Stimulated activated naive CD4-positive, alpha-beta T cell (primary cell): ENCODE measurements at regions not wholly inside any gene's neighbourhood (a gene's known extent, or its start where the extent isn't known, plus 50 kb on each side); places are given as distances from the start of the nearest gene placed in this dataset.
"Not testable (repeated sequence)": the region's sequence is repeated elsewhere in the genome, so short reads cannot be mapped to it uniquely, and the experiment has no call there.

ENCODE experiments used
- DNase-seq, 6 experiments: peaks; one replicate each; lab custom pipeline; 2025; lab: John Stamatoyannopoulos, UW

GRCh38 chr5:167320019-167320418, 971.4 kb upstream of the WWC1 start:
- DNase-seq = no peak

DNA sequence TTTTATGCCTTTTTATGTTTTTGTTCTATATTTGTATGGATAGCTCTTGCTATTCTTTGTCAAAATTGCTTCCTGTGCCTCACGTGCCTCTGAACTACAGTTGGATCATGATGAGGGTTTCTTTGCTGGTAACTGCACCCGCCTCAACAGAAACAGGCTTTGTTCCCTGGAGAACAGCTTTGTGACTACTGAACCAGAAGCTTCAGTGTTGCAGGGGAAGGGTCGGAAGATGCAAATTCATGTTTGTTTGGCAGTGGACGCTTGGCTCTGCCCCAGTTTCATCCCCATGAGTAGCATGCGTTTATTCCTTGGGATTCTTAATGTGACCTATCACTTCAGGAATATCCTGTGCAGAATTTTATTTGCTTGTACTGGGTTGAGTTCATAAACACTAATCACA, 959.1 kb upstream of the WWC1 start:
- DNase-seq = no peak

GRCh38 chr5:167336161-167336560, 955.3 kb upstream of the WWC1 start:
- no peak for DNase-seq

- no peak for DNase-seq
Measured at GRCh38 chr5:167339205-167339604, 952.2 kb upstream of the WWC1 start.

DNA sequence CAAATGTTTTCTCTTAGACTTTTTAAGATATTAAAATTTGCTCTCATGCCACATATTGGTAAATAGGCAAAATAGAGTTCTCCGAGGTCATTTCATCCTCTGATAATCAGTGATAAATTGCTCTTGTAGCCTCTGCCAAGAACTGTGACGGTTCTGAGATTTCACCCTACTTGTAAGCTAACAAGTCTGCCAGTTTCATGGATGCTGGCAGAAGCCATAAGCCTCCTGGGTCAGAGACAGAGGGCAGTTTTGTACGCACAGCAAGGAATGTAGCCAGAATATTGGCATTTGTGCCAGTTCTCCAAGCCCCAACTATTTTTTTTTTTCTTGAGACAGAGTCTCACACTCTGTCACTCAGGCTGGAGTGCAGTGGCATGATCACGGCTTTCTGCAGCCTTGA, 945.0 kb upstream of the WWC1 start:
- no peak for DNase-seq

DNA sequence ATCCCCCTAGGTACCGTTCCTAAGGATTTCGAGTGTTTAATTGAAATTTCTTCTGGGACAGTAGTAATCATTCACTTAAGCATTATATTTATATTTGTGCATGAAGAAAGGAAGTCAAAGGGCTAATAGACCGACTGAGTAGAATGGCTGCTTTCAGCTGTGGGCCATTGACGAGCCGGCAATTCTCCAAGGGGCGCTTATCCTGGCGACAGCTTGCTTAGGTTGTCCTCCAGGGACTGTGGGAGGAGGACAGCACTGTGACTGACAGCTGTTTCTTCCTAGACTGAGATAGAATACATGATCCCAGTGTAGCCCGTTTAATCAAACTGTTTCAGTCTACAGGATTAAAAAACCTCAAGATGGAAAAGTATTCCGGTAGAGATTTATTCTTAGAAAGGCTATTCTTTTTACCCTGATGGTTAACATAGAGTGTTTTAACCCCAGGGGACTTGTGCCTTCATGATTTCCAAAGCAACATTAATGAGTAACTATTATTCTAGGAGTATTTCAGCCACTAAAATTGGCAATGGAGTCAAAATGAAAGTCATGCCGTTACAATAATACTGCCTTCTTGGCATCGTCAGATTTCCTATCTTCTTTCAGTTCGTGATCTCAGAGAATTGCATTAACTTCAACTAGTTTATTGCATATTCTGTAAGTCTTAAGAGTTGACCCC, 943.1 kb upstream of the WWC1 start:
- DNase-seq = no peak

- no peak for DNase-seq
Measured at GRCh38 chr5:167348980-167349379, 942.5 kb upstream of the WWC1 start.

- DNase-seq = no peak
Measured at GRCh38 chr5:167351316-167351715, 940.1 kb upstream of the WWC1 start.

- DNase-seq = no peak
Measured at GRCh38 chr5:167352801-167353200, 938.6 kb upstream of the WWC1 start.

DNA sequence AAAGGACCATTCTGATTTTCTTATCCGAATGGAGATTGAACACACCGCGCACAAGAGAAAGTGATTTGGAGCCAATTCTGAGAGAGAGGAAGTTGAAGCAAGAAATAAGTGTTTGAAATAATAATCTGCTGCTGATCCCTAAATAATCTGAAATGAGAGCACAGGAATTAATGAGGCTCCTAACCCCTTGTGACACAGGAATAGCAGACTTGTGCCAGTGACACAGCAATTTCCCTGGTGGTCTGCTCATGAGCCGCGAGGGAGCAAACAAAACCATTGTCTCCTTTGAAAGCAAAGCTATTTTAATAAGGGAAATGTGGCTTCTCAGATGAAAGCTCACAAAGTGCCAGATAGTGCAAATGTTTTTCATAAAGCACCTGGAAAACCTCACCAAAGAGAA, 936.1 kb upstream of the WWC1 start:
- no peak for DNase-seq

DNA sequence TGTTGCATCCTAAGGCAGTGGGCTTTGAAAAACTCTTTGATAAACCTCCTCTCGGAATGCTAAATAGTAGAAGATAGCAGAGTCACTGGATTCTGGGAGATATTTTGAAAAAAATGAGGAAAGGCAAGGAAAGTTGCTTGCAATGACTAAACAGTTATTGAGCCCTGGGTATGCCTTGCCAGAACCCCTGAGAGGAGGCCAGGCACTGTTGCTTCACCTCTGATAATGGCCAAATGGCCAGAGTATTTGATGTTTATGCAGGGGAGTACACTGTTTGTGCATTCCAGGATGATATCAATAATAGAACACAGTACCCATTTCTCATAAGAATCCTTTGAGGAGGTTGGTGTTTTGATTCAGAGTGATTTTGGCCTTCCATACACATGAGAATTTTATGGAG, 935.1 kb upstream of the WWC1 start:
- no peak for DNase-seq

DNA sequence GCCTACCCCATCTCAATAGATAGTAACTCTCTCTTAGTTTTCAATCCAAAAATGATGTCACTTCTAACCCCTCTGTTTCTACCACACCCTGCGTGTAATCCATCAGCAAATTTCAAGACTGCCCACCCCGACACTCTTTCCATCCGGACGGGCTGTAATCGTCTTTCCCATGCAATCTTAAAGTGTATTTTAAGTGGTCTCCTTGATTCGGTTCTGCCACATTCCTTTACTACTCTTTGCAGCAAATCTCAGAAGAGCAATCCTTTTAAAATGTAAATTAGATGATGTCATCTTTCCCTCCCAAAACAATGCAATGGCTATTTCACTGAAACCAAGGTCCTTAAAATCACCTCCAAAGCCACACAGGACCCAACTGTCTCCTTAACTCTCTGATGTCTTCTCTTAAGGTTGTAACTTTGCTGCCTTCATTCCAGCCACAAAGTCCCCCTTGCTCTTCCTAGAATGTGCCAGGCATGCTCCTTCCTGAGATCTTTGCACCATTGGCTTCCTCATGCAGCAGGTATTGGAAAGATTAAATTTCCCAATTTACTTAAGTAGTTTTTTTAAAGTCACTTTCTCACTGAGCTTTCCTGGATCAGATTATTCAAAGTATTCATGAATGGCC, 932.5 kb upstream of the WWC1 start:
- DNase-seq = no peak

GRCh38 chr5:167361795-167362194, 929.6 kb upstream of the WWC1 start:
- DNase-seq = no peak

GRCh38 chr5:167363065-167363464, 928.4 kb upstream of the WWC1 start:
- DNase-seq = no peak

GRCh38 chr5:167375125-167375524, 916.3 kb upstream of the WWC1 start:
- DNase-seq = no peak

- no peak for DNase-seq
Measured at GRCh38 chr5:167378894-167379723, 912.3 kb upstream of the WWC1 start.

DNA sequence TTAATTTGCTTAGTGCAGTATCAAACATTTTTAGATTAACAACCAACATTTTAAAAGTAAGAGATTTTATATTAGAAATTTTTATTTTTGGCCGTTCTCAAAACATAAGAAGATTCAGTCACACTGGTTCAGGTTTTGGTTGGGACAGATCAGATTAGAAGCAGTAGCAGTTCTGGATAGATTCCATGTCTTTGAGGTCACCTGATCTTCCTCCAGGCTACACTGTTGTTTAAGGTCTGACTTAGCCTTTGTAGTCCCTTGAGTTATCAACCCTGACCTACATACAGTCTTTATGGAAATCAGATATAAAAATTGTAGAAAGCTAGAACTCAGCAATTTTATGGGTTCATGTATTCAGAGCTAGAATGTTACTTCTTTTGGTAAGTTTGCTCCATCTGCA, 910.0 kb upstream of the WWC1 start:
- no peak for DNase-seq

GRCh38 chr5:167389537-167389936, 901.9 kb upstream of the WWC1 start:
- no peak for DNase-seq

DNA sequence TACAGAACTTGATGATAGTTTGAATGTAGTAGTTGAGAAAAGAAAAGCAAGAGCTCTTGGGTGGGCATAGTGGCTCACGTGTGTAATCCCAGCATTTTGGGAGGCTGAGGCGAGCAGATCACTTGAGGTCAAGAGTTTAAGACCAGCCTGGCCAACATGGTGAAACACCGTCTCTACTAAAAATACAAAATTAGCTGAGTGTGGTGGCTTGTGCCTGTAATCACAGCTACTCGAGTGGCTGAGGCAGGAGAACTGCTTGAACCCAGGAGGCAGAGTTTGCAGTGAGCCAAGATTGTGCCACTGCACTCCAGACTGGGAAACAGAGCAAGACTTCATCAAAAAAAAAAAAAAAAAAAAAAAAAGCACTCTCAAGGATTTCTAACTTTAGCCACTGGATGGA, 900.2 kb upstream of the WWC1 start:
- not testable (repeated sequence) for DNase-seq

- DNase-seq = no peak
Measured at GRCh38 chr5:167392240-167392639, 899.2 kb upstream of the WWC1 start.

DNA sequence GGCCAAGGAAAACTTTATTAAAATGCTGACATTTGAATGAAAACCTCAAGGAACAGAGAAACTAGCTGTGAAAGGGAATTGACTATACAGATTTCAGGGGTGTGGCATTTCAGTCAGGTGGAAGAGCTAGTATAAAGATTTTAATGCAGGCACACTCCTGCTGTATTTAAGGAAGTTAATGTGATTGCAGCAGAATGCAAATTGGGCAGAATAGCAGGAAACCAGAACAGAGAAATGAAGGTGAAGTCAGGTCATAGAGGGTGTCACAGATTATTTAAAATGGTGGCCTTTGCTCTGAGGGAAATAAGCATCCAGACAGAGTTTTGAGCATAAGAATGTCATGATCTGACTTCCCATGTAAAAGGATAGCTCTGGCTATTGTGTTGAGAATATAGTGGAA, 898.1 kb upstream of the WWC1 start:
- DNase-seq = no peak

GRCh38 chr5:167402671-167403070, 888.8 kb upstream of the WWC1 start:
- DNase-seq = no peak

DNA sequence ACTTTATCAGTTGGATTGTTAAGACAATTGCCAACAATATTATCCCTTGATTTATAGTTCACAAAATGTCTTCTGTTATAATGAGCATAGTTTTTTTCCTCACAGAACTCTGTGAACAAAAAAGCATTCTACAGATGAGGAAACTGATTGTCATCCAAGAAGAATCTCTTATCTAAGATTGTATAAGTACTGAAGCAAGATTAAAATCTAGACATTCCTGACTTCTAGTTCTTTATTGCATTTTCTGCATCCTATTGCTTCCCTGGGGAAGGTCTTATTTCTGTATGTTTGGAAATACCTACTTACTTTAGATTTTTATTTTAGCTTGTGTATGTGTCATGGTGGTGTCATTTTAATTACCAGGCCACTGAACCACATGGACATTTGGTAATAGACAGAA, 884.9 kb upstream of the WWC1 start:
- DNase-seq = no peak
